Keratinocyte (primary cell): ENCODE measurements at regions not wholly inside any gene's neighbourhood (a gene's known extent, or its start where the extent isn't known, plus 50 kb on each side); places are given as distances from the start of the nearest gene placed in this dataset.

Experiments used
- DNase-seq: peaks from one replicate; pipeline ENCODE4 v3.0.0-alpha.2; 2011; ENCODE audit warnings: low read depth, missing footprints, low spot score
- FAIRE-seq: peaks from 2 replicates; lab custom pipeline; 2011; peaks lifted over from hg19 to GRCh38; lab: Jason Lieb, UNC
- H2AFZ ChIP-seq: 2 replicates; pipeline ENCODE4 v1.6.0; 2012; ENCODE audit warnings: low read length, control low read depth, inconsistent platforms; ENCODE audit not compliant: control insufficient read depth
- H3K27ac ChIP-seq: 2 replicates; pipeline ENCODE4 v1.5.1; 2011; ENCODE audit warnings: low read length; ENCODE audit not compliant: control insufficient read depth, insufficient read depth
- H3K27me3 ChIP-seq: 3 replicates; pipeline ENCODE4 v1.6.0; 2011; ENCODE audit warnings: low read length; ENCODE audit not compliant: control insufficient read depth, insufficient read depth; ENCODE audit errors: extremely low read depth
- H3K36me3 ChIP-seq, 2 experiments: 2 replicates in 1 of 2; 3 replicates in 1 of 2; pipeline ENCODE4 v1.5.1; 2011; ENCODE audit warnings: low read length in 2 of 2, mild to moderate bottlenecking in 1 of 2; ENCODE audit not compliant: control insufficient read depth in 2 of 2, insufficient read depth in 2 of 2; ENCODE audit errors: extremely low read depth in 1 of 2
- H3K4me1 ChIP-seq: 3 replicates; pipeline ENCODE4 v1.5.1; 2011; ENCODE audit warnings: low read length; ENCODE audit not compliant: control insufficient read depth, insufficient read depth; ENCODE audit errors: extremely low read depth
- H3K4me2 ChIP-seq: 3 replicates; pipeline ENCODE4 v1.6.0; 2011; ENCODE audit warnings: low read depth, low read length; ENCODE audit not compliant: control insufficient read depth, insufficient read depth; ENCODE audit errors: extremely low read depth
- H3K4me3 ChIP-seq, 3 experiments: fragments of 200-600 bp in 1 of 3; sonication (generic) in 1 of 3; 2 replicates in 2 of 3; 3 replicates in 1 of 3; pipeline ENCODE4 v1.5.1; 2011 to 2016; ENCODE audit warnings: low read length in 3 of 3, mild to moderate bottlenecking in 3 of 3, control low read depth in 2 of 3, inconsistent platforms in 1 of 3, low read depth in 1 of 3, mixed read lengths in 1 of 3, mixed run types in 1 of 3, moderate library complexity in 1 of 3; ENCODE audit not compliant: control insufficient read depth in 2 of 3, insufficient read depth in 2 of 3; ENCODE audit errors: extremely low read depth in 1 of 3
- H3K79me2 ChIP-seq: 2 replicates; pipeline ENCODE4 v1.6.0; 2012; ENCODE audit warnings: low read length; ENCODE audit not compliant: control insufficient read depth, insufficient read depth
- H3K9ac ChIP-seq: 3 replicates; pipeline ENCODE4 v1.6.0; 2011; ENCODE audit warnings: low read length; ENCODE audit not compliant: control insufficient read depth, insufficient read depth; ENCODE audit errors: extremely low read depth
- H3K9me1 ChIP-seq: 3 replicates; pipeline ENCODE4 v1.6.0; 2011; ENCODE audit warnings: low read length; ENCODE audit not compliant: control insufficient read depth, insufficient read depth; ENCODE audit errors: extremely low read depth
- H3K9me3 ChIP-seq: 2 replicates; pipeline ENCODE4 v1.5.1; 2012; ENCODE audit warnings: low read depth, low read length; ENCODE audit not compliant: control insufficient read depth
- H4K20me1 ChIP-seq: 3 replicates; pipeline ENCODE4 v1.6.0; 2011; ENCODE audit warnings: low read length; ENCODE audit not compliant: control insufficient read depth, insufficient read depth; ENCODE audit errors: extremely low read depth
- CTCF ChIP-seq, 3 experiments: IDR thresholded peaks in 1 of 3; conservative IDR thresholded peaks in 1 of 3; optimal IDR thresholded peaks in 1 of 3; 2 replicates in 2 of 3; 3 replicates in 1 of 3; pipeline versions ENCODE3 to v1.5.1; 2011; ENCODE audit warnings: low read length in 3 of 3, mild to moderate bottlenecking in 3 of 3, moderate library complexity in 2 of 3, control low read depth in 1 of 3, inconsistent platforms in 1 of 3; ENCODE audit not compliant: insufficient read depth in 2 of 3; ENCODE audit errors: extremely low read depth in 1 of 3
- EZH2 ChIP-seq: IDR thresholded peaks from one replicate; pipeline ENCODE4 v1.6.1; 2012; ENCODE audit warnings: inconsistent platforms, mild to moderate bottlenecking, low read length, moderate library complexity
- dilution Hi-C: fragments of 300-500 bp; cut with MboI; formaldehyde crosslinking; loops from one replicate; pipeline ENCODE4 v1.7.0; 2020; ENCODE audit warnings: low sequenced_read_pairs; ENCODE audit not compliant: extremely low pct_ligation_motif_present

- DNase-seq, result no peak
- H3K4me2 ChIP-seq, result no peak overlapping the region
- H3K27me3 ChIP-seq, result peaks cover 5% of the 10 kb centered on the region
- no peak overlapping the region for H2AFZ ChIP-seq
- dilution Hi-C loops, result no loop called here
- no peaks in the 10 kb centered on the region for H4K20me1 ChIP-seq
- FAIRE-seq, result no peak
- H3K4me3 ChIP-seq, result no peak overlapping the region
- H3K4me1 ChIP-seq, result no peaks in the 10 kb centered on the region
- H3K36me3 ChIP-seq, result no peaks in the 10 kb centered on the region
- H3K9me1 ChIP-seq, result no peaks in the 10 kb centered on the region
- no peak overlapping the region for H3K27ac ChIP-seq
- no peaks in the 10 kb centered on the region for H3K9me3 ChIP-seq
- no peaks in the 10 kb centered on the region for H3K79me2 ChIP-seq
- TF ChIP-seq EZH2 (no peak), CTCF (optimal IDR thresholded peaks at IDR 0.05 in 1 of 3, IDR thresholded peaks at IDR 0.05 in 1 of 3, conservative IDR thresholded peaks at IDR 0.05 in 1 of 3; ENCODE audit: extremely low read depth in 1 of 3, insufficient read depth in 2 of 3, low read length in 3 of 3) (no peak)
- no peak overlapping the region for H3K9ac ChIP-seq
These were observed 79.9 kb downstream of the RMI2 start for GRCh38 chr16:11425140-11425539.

DNA sequence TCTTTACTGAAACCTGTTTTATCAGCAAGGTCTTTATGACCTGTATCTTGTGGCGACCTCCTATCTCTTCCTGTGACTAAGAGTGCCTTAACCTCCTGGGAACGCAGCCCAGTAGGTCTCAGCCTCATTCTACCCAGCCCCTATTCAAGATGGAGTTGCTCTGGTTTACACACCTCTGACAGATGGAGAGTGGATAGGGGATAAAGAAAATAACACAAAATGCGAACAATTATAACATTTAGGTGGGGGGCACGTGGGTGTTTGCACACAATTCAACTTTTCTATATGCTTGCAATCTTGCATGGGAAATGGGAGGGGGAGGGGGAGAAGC, 83.3 kb downstream of the RMI2 start:
- TF ChIP-seq EZH2 (no peak), CTCF (optimal IDR thresholded peaks at IDR 0.05 in 1 of 3, IDR thresholded peaks at IDR 0.05 in 1 of 3, conservative IDR thresholded peaks at IDR 0.05 in 1 of 3; ENCODE audit: extremely low read depth in 1 of 3, insufficient read depth in 2 of 3, low read length in 3 of 3) (no peak)
- FAIRE-seq (no peak), DNase-seq (no peak)
- Histone ChIP-seq H3K27me3 (peaks cover 12% of the 10 kb centered on the region), H3K4me3 (no peak overlapping the region), H3K9ac (no peak overlapping the region), H2AFZ (no peak overlapping the region), H3K4me2 (no peak overlapping the region), H3K27ac (no peak overlapping the region), H3K9me1 (no peaks in the 10 kb centered on the region), H3K9me3 (no peaks in the 10 kb centered on the region), H3K4me1 (no peaks in the 10 kb centered on the region), H4K20me1 (no peaks in the 10 kb centered on the region), H3K36me3 (no peaks in the 10 kb centered on the region), H3K79me2 (no peaks in the 10 kb centered on the region)
- dilution Hi-C loops, result no loop called here
